Hepatocyte (in vitro differentiated cells): ENCODE measurements at regions not wholly inside any gene's neighbourhood (a gene's known extent, or its start where the extent isn't known, plus 50 kb on each side); places are given as distances from the start of the nearest gene placed in this dataset.

Source experiments
- DNase-seq: peaks from one replicate; pipeline ENCODE4 v3.0.0-alpha.2; 2016; ENCODE audit warnings: low spot score
- H2AFZ ChIP-seq: fragments of 200-600 bp; sonication (generic); 2 replicates; pipeline ENCODE4 v1.6.0; 2016; ENCODE audit warnings: antibody characterized with exemption, mild to moderate bottlenecking
- H3K27ac ChIP-seq: fragments of 200-600 bp; sonication (generic); 2 replicates; pipeline ENCODE4 v1.5.1; 2016; ENCODE audit warnings: mild to moderate bottlenecking
- H3K27me3 ChIP-seq: fragments of 200-600 bp; sonication (generic); 2 replicates; pipeline ENCODE4 v1.6.1; 2016
- H3K36me3 ChIP-seq: fragments of 200-600 bp; sonication (generic); replicated peaks from 2 replicates; pipeline ENCODE4 v1.5.1; 2016; ENCODE audit warnings: low read depth; ENCODE audit not compliant: insufficient read depth
- H3K4me1 ChIP-seq: fragments of 200-600 bp; sonication (generic); 2 replicates; pipeline ENCODE4 v1.5.1; 2016; ENCODE audit warnings: mild to moderate bottlenecking, moderate library complexity; ENCODE audit not compliant: insufficient read depth
- H3K4me2 ChIP-seq: fragments of 200-600 bp; sonication (generic); 2 replicates; pipeline ENCODE4 v1.6.0; 2016
- H3K4me3 ChIP-seq: fragments of 200-600 bp; sonication (generic); 2 replicates; pipeline ENCODE4 v1.5.1; 2016; ENCODE audit warnings: mild to moderate bottlenecking
- H3K79me2 ChIP-seq: fragments of 200-600 bp; sonication (generic); 2 replicates; pipeline ENCODE4 v1.6.0; 2017; ENCODE audit warnings: mild to moderate bottlenecking
- H3K9me2 ChIP-seq: fragments of 200-600 bp; sonication (generic); replicated peaks from 2 replicates; pipeline ENCODE4 v1.6.0; 2017; ENCODE audit warnings: mild to moderate bottlenecking; ENCODE audit not compliant: insufficient read depth
- H3K9me3 ChIP-seq: fragments of 200-600 bp; sonication (generic); 2 replicates; pipeline ENCODE4 v1.5.1; 2016; ENCODE audit warnings: low read depth, mild to moderate bottlenecking
- H4K20me1 ChIP-seq: fragments of 200-600 bp; sonication (generic); 2 replicates; pipeline ENCODE4 v1.6.0; 2016; ENCODE audit warnings: mild to moderate bottlenecking; ENCODE audit not compliant: insufficient read depth, poor library complexity, severe bottlenecking
- CTCF ChIP-seq: fragments of 200-600 bp; sonication (generic); IDR thresholded peaks from 2 replicates; pipeline ENCODE4 v1.5.1; 2016; ENCODE audit warnings: antibody characterized with exemption, mild to moderate bottlenecking; ENCODE audit not compliant: poor library complexity
- EZH2 ChIP-seq: fragments of 200-600 bp; sonication (generic); IDR thresholded peaks from 2 replicates; pipeline ENCODE4 v1.6.1; 2016; ENCODE audit warnings: antibody characterized with exemption, mild to moderate bottlenecking, borderline replicate concordance
- EZH2phosphoT487 ChIP-seq: fragments of 200-600 bp; sonication (generic); IDR thresholded peaks from one replicate; pipeline ENCODE4 v1.6.1; 2018; ENCODE audit warnings: antibody characterized with exemption, mild to moderate bottlenecking, low read depth, moderate library complexity; ENCODE audit not compliant: unreplicated experiment, severe bottlenecking
- WGBS: methylation state at CpG from one replicate; pipeline ENCODE4 v1.1.6; 2016; ENCODE audit warnings: low lambda C conversion rate; ENCODE audit errors: missing lambda C conversion rate; 5-methylcytosine and 5-hydroxymethylcytosine counted together

- Histone ChIP-seq H3K4me2 (peak overlapping the region; percentile 4), H2AFZ (no peak overlapping the region), H3K27me3 (no peaks in the 10 kb centered on the region), H3K4me1 (peaks cover 11% of the 10 kb centered on the region), H3K9me3 (no peaks in the 10 kb centered on the region), H4K20me1 (no peaks in the 10 kb centered on the region), H3K36me3 (no peaks in the 10 kb centered on the region), H3K27ac (peak overlapping the region; percentile 48), H3K4me3 (no peak overlapping the region), H3K9me2 (no peaks in the 10 kb centered on the region), H3K79me2 (no peaks in the 10 kb centered on the region)
- peak; percentile 60 for DNase-seq
- WGBS = 42% methylated on average over 8 of the region's 8 CpGs
- no peak for TF ChIP-seq CTCF
- no peak for TF ChIP-seq EZH2
- TF ChIP-seq EZH2phosphoT487 = no peak
Observed at GRCh38 chr1:212219679-212220463, 65.3 kb upstream of the PPP2R5A start.

GRCh38 chr1:212221801-212222200 is 63.4 kb upstream of the PPP2R5A start:
- TF ChIP-seq EZH2phosphoT487 (no peak), CTCF (no peak), EZH2 (no peak)
- Histone ChIP-seq H3K9me3 (no peaks in the 10 kb centered on the region), H4K20me1 (no peaks in the 10 kb centered on the region), H3K79me2 (no peaks in the 10 kb centered on the region), H3K36me3 (no peaks in the 10 kb centered on the region), H3K4me2 (no peak overlapping the region), H3K27ac (no peak overlapping the region), H3K4me1 (peaks cover 11% of the 10 kb centered on the region), H2AFZ (no peak overlapping the region), H3K9me2 (no peaks in the 10 kb centered on the region), H3K27me3 (no peaks in the 10 kb centered on the region), H3K4me3 (no peak overlapping the region)
- 67% methylated on average over 1 of the region's 1 CpG for WGBS
- DNase-seq = no peak

GRCh38 chr1:212224102-212224501 is 61.1 kb upstream of the PPP2R5A start:
- Histone ChIP-seq H3K4me1 (peaks cover 6% of the 10 kb centered on the region), H4K20me1 (no peaks in the 10 kb centered on the region), H3K79me2 (no peaks in the 10 kb centered on the region), H3K4me2 (no peak overlapping the region), H3K4me3 (no peak overlapping the region), H3K9me2 (no peaks in the 10 kb centered on the region), H3K27ac (no peak overlapping the region), H2AFZ (no peak overlapping the region), H3K36me3 (no peaks in the 10 kb centered on the region), H3K27me3 (no peaks in the 10 kb centered on the region), H3K9me3 (no peaks in the 10 kb centered on the region)
- no peak for DNase-seq
- 93% methylated on average over 2 of the region's 2 CpGs for WGBS
- TF ChIP-seq EZH2 (no peak), EZH2phosphoT487 (no peak), CTCF (no peak)
